Glutamatergic neuron (in vitro differentiated cells): ENCODE measurements at regions not wholly inside any gene's neighbourhood (a gene's known extent, or its start where the extent isn't known, plus 50 kb on each side); places are given as distances from the start of the nearest gene placed in this dataset.

ENCODE experiments used
- DNase-seq: peaks from one replicate; pipeline ENCODE4 v3.0.0; 2022
- H3K27ac Mint-ChIP-seq: one replicate; pipeline ENCODE4 v1.8.0; 2020; ENCODE audit warnings: mild to moderate bottlenecking, mixed read lengths, inconsistent platforms; ENCODE audit not compliant: unreplicated experiment
- H3K27me3 Mint-ChIP-seq: one replicate; pipeline ENCODE4 v1.8.0; 2020; ENCODE audit warnings: mild to moderate bottlenecking, moderate library complexity, mixed read lengths, inconsistent platforms; ENCODE audit not compliant: unreplicated experiment
- H3K36me3 Mint-ChIP-seq: one replicate; pipeline ENCODE4 v1.8.0; 2020; ENCODE audit warnings: mild to moderate bottlenecking, mixed read lengths, inconsistent platforms; ENCODE audit not compliant: unreplicated experiment
- H3K4me1 Mint-ChIP-seq: one replicate; pipeline ENCODE4 v1.8.0; 2020; ENCODE audit warnings: mild to moderate bottlenecking, low read depth, mixed read lengths, inconsistent platforms; ENCODE audit not compliant: unreplicated experiment
- H3K4me3 Mint-ChIP-seq: one replicate; pipeline ENCODE4 v1.8.0; 2020; ENCODE audit warnings: mild to moderate bottlenecking, mixed read lengths, inconsistent platforms; ENCODE audit not compliant: unreplicated experiment
- H3K9me3 Mint-ChIP-seq: one replicate; pipeline ENCODE4 v1.8.0; 2020; ENCODE audit warnings: mild to moderate bottlenecking, moderate library complexity, mixed read lengths, inconsistent platforms; ENCODE audit not compliant: unreplicated experiment
- CTCF ChIP-seq: fragments of 200-600 bp; sonication (generic); IDR thresholded peaks from one replicate; pipeline ENCODE4 v1.5.0; 2021; ENCODE audit not compliant: partially characterized antibody, unreplicated experiment

GRCh38 chr12:96131230-96131788 lies 62.9 kb upstream of the ELK3 start:
- DNase-seq: no peak
- no peak overlapping the region for H3K4me3 Mint-ChIP-seq
- no peak for TF ChIP-seq CTCF
- H3K36me3 Mint-ChIP-seq: no peaks in the 10 kb centered on the region
- peaks cover 9% of the 10 kb centered on the region for H3K9me3 Mint-ChIP-seq
- H3K4me1 Mint-ChIP-seq: peaks cover 7% of the 10 kb centered on the region
- peaks cover 3% of the 10 kb centered on the region for H3K27me3 Mint-ChIP-seq
- no peak overlapping the region for H3K27ac Mint-ChIP-seq

GRCh38 chr12:96132819-96133218 lies 61.4 kb upstream of the ELK3 start:
- Mint-ChIP-seq H3K9me3 (peaks cover 9% of the 10 kb centered on the region), H3K27ac (no peak overlapping the region)
- peak; percentile 13 for TF ChIP-seq CTCF

GRCh38 chr12:96134200-96134599 lies 60.0 kb upstream of the ELK3 start:
- no peak for DNase-seq
- peaks cover 4% of the 10 kb centered on the region for H3K27me3 Mint-ChIP-seq
- no peak for TF ChIP-seq CTCF
- peaks cover 7% of the 10 kb centered on the region for H3K4me1 Mint-ChIP-seq
- no peaks in the 10 kb centered on the region for H3K36me3 Mint-ChIP-seq
- peak overlapping the region; percentile 3 for H3K4me3 Mint-ChIP-seq
- peak overlapping the region; percentile 70 for H3K27ac Mint-ChIP-seq
- H3K9me3 Mint-ChIP-seq: peaks cover 9% of the 10 kb centered on the region

More at GRCh38 chr12:96132819-96133218, 61.4 kb upstream of the ELK3 start:
- Mint-ChIP-seq H3K4me3 (no peak overlapping the region), H3K27me3 (peaks cover 3% of the 10 kb centered on the region), H3K36me3 (no peaks in the 10 kb centered on the region), H3K4me1 (peaks cover 7% of the 10 kb centered on the region)
- DNase-seq: no peak

- H3K27ac Mint-ChIP-seq: no peak overlapping the region
- peaks cover 6% of the 10 kb centered on the region for H3K36me3 Mint-ChIP-seq
- TF ChIP-seq CTCF: no peak
- H3K9me3 Mint-ChIP-seq: peaks cover 9% of the 10 kb centered on the region
- peaks cover 6% of the 10 kb centered on the region for H3K27me3 Mint-ChIP-seq
- H3K4me3 Mint-ChIP-seq: no peak overlapping the region
- H3K4me1 Mint-ChIP-seq: peaks cover 7% of the 10 kb centered on the region
- DNase-seq: no peak
Observed at GRCh38 chr12:96136161-96136560, 58.0 kb upstream of the ELK3 start.

- DNase-seq: no peak
- TF ChIP-seq CTCF: no peak
- no peak overlapping the region for H3K27ac Mint-ChIP-seq
- H3K27me3 Mint-ChIP-seq: peaks cover 6% of the 10 kb centered on the region
- H3K9me3 Mint-ChIP-seq: peaks cover 9% of the 10 kb centered on the region
- peaks cover 7% of the 10 kb centered on the region for H3K4me1 Mint-ChIP-seq
- peaks cover 6% of the 10 kb centered on the region for H3K36me3 Mint-ChIP-seq
- H3K4me3 Mint-ChIP-seq: no peak overlapping the region
Observed at GRCh38 chr12:96136725-96137378, 57.3 kb upstream of the ELK3 start.
